ENCODE measurements at regions not wholly inside any gene's neighbourhood (a gene's known extent, or its start where the extent isn't known, plus 50 kb on each side); places are given as distances from the start of the nearest gene placed in this dataset.
A peak's percentile ranks its signal among the peaks of the same experiment; 100 is the strongest.

DNA sequence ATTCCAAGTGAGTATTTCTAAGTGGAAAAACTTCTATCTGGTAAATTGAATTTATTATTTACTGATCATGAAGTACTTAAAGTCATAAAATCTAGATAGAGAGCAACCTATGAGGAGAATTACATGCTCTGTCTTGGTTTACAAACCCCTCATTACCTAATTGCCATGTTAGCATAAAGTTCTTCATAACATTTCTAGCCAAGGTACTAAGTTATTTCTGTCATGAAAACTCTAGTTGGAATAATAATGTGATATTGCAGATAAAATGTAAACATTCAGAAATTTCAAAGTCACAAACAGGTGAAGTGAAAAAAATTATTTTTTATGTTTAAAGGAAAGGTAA is 228.6 kb downstream of the TTLL7 start:
- no peak for DNase-seq (ENCODE audit: low spot score)

DNA sequence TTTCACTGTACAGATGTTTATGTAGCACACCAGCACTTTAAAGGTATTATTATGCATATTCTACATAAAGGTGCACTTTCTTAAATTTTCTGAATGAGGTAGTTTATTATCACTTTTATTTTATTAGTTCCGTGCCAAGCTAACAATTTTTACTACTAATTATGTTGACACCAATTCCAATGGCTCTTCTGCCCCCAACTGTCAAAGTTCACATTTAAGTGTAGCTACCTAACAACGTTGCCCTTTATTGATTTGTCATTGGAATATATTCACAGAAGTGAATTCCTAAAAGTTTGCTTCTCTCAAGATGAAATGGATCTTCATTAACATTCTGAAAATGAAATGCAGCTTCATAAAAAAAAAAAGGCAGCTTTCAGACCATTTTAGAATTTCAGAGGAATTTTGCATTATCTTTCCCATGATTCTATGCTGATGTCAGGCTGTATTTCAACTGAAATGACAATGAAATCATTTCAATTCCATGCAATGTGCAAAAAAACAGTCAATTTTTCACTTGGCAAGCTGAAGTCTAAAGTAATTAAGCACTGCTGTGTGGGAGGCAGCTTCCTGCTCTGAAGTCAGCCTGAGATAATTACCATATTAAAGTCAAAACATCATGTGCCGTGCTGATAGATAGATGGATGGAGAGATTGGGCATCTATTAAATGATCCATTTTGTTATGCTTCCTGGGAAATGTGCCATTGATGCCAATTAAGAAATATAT is 229.2 kb downstream of the TTLL7 start:
- DNase-seq (ENCODE audit: low spot score) = no peak

DNA sequence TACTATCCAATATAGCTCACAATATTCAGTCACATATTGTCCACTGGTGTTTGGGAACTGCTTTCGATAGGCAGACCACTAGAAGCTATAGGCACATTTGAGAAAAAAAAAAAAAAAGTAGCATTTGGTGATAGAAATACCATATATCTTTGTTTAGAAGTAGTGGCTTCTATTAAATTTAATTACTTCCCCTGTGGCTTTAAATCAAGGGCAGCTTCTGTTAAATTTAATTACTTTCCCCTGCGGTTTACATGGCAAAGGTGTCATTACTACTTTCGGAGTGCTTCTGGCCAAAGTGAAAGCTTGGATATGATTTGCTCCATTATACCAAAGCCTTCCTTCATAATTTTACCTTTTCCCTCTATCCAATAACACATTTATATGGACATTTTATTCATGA is 229.9 kb downstream of the TTLL7 start:
- no peak for DNase-seq (ENCODE audit: low spot score)

- DNase-seq (ENCODE audit: low spot score) = no peak
Observed at GRCh38 chr1:83766241-83766691, 232.7 kb downstream of the TTLL7 start.

DNA sequence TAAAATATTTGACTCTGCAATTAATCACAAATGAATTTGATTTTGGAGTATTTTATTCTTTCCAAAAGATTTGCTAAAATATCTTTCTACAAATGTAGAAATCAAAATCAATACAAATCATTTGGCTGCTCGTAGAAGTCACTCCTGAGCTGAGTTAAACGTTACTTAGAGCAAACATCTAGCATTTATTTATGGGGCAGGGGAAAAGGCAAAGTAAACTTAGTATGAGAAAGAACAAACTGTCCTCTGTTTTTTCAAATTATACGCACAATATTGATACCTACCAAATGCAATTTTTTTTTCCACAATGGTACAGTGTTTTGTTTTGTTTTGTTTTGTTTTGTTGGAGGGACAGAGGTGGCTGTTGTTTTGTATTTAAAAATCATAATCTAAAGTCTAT is 233.8 kb downstream of the TTLL7 start:
- no peak for DNase-seq (ENCODE audit: low spot score)

DNA sequence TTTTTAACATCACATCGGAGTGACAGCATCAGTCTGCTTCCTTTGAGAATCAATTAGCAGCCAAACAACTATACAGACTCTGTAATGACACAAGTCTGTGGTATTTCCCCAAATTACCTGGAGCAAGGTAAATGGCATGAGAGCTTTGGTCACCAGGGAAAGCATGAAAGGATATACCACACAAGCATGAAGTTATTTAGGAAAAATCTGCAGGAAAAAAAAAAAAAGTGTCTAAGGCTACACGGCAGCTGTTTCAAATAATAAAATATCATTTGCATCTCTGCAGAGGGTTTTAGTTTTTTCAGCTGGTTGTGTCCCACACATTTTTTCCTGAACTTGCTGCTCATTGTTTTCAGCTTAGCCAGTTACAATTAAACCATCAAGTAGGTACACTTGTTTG is 234.7 kb downstream of the TTLL7 start:
- DNase-seq (ENCODE audit: low spot score) = no peak

GRCh38 chr1:83763361-83764095 is 235.4 kb downstream of the TTLL7 start:
- no peak for DNase-seq (ENCODE audit: low spot score)

GRCh38 chr1:83762416-83762815 is 236.5 kb downstream of the TTLL7 start:
- DNase-seq (ENCODE audit: low spot score) = no peak

- DNase-seq (ENCODE audit: low spot score) = no peak
Observed at GRCh38 chr1:83762039-83762365, 236.9 kb downstream of the TTLL7 start.

- peak; percentile 73 for DNase-seq (ENCODE audit: low spot score)
Observed at GRCh38 chr1:83761167-83762038, 237.5 kb downstream of the TTLL7 start.

GRCh38 chr1:83760226-83761021 is 238.5 kb downstream of the TTLL7 start:
- no peak for DNase-seq (ENCODE audit: low spot score)

DNA sequence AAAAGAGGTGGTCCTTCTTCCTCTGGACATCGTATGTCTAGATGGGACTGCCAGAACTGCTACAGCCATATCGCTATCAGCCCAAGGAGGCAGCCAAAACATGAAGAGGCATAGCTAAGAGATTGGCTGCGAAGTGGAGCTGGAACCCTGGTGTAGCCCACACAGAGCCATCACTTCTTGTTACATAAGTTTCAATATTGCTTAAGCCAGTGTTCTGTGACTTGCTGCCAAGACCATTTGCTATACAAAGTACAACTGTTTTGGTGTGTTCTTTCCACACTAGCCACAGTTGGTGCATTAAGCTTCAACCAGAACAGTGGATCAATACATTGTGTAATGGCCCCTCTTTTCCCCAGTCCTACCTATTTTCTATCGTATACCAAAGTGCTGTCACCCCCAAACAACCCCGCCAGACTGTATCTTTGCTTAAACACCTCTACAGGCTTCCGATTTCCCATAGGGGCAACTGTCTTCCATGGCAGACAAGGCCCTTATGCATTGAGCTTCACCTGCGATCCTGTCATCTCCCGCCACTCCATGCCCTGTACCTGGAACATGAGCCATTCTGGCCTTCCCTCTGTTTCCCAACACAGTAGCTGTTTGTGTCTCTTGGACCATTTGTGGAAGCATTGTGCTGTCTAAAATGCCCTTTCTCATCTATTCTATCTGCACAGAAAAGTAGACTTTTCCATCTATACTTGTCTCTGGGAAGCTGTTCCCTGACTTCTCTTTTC is 241.8 kb downstream of the TTLL7 start:
- DNase-seq (ENCODE audit: low spot score) = no peak

DNA sequence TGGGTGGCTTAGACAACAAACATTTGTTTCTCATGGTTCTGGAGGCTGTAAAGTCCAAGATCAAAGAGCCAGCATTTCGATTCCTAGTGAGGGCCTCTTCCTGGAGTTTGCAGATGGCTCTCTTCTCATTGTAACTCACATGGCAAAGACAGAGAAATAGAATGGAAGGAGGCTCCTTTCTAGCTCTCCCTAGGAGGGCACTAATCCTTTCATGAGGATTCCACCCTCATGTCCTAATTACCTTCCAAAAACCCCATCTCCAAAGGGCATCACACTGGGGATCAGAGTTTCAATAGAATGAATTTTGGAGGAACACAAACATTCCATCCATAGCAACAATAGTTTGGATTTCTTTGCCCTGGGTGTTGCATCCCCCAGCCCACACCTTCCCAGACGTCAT is 247.3 kb downstream of the TTLL7 start:
- no peak for DNase-seq (ENCODE audit: low spot score)

GRCh38 chr1:83750201-83750600 is 248.7 kb downstream of the TTLL7 start:
- no peak for DNase-seq (ENCODE audit: low spot score)

GRCh38 chr1:83747853-83748482 is 251.0 kb downstream of the TTLL7 start:
- DNase-seq (ENCODE audit: low spot score) = no peak

- DNase-seq (ENCODE audit: low spot score) = peak; percentile 12
Observed at GRCh38 chr1:83746234-83746633, 252.7 kb downstream of the TTLL7 start.

DNA sequence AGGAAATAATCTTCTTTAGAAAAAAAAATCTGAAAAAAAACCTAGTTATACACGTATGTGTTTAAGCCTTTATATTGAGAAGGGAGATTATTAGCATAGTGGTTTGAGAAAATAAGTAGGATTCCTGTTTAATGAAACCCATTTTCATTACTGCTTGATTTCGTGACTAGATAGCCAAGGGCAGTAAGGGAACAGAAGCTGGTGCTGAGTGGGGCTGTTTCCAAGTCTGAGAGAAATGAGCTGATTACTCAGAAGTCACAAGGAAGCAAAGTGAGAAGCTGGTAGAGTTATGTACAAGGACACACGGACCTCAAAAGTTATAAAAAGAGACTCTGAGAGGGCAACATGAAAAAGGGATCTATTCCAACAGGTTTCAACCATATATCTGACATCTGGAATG is 256.5 kb downstream of the TTLL7 start:
- no peak for DNase-seq (ENCODE audit: low spot score)

DNA sequence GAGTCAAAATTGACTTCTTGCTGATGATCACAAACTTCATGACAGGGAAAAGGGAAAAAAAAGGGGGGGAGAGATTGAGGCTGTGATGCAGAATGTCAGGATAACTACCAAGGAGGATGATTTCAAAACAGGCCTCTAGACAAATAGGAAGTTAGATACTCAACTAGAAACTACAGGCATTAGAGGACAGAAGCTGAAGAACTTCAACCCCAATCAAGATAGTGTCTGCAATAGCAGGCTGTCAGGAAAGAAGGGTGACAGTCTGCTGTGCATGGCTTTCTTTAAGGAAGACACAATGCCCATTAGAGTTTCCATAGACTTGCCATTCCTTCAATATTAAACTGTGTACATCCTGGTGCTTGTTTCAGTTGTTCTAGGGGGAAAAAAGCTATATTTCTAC is 257.2 kb downstream of the TTLL7 start:
- no peak for DNase-seq (ENCODE audit: low spot score)

DNA sequence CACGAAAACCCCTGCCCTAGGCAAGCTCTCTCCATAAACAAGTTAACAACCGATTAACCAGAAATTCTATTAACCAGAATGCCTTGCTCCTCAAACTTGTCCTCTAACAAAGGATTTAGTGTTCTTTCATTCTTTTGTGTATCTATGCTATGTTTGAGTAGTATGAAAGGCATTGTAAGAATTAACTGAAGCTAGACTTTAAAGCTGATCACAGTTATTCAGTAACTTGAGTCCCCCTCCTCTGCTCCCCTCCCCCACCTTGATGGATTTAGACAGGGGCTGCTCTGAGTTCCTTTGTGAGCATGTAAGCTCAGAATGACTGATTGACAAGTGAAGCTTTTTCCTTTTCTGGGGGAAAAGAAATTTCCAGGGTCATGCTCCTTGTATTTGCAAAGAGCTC is 257.6 kb downstream of the TTLL7 start:
- no peak for DNase-seq (ENCODE audit: low spot score)

- no peak for DNase-seq (ENCODE audit: low spot score)
Observed at GRCh38 chr1:83735526-83735925, 263.4 kb downstream of the TTLL7 start.

- DNase-seq (ENCODE audit: low spot score) = no peak
Observed at GRCh38 chr1:83734420-83734819, 264.5 kb downstream of the TTLL7 start.

Measured in germinal center (tissue), 1 donor.